ENCODE measurements at regions not wholly inside any gene's neighbourhood (a gene's known extent, or its start where the extent isn't known, plus 50 kb on each side); places are given as distances from the start of the nearest gene placed in this dataset.

DNA sequence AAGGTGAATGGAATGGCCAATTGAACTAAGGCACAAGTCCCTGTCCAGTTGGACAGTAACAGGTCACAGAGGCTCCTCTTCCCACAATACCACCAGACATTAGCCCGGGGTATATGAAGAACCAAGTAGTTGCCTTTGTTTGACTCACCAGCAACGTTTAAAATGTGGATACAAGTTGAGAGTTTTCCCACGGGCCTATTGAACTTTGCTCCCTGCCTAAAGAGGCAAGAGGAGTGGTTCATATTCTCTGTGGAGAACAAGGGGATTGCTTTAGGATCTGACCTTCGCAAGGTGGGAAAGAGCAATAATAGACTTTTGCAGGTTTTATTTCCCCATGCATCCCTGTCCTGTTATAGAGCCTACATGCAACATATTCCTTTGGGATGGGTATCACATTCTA, 177.2 kb downstream of the POU4F1 start:
- TF ChIP-seq POLR2AphosphoS5 (IDR thresholded peaks at IDR 0.05) (no peak), POLR2A (IDR thresholded peaks at IDR 0.05) (no peak)
- TF ChIP-seq, protein P1, sequence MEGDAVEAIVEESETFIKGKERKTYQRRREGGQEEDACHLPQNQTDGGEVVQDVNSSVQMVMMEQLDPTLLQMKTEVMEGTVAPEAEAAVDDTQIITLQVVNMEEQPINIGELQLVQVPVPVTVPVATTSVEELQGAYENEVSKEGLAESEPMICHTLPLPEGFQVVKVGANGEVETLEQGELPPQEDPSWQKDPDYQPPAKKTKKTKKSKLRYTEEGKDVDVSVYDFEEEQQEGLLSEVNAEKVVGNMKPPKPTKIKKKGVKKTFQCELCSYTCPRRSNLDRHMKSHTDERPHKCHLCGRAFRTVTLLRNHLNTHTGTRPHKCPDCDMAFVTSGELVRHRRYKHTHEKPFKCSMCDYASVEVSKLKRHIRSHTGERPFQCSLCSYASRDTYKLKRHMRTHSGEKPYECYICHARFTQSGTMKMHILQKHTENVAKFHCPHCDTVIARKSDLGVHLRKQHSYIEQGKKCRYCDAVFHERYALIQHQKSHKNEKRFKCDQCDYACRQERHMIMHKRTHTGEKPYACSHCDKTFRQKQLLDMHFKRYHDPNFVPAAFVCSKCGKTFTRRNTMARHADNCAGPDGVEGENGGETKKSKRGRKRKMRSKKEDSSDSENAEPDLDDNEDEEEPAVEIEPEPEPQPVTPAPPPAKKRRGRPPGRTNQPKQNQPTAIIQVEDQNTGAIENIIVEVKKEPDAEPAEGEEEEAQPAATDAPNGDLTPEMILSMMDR (IDR thresholded peaks at IDR 0.05 in 8 of 11, conservative IDR thresholded peaks at IDR 0.05 in 3 of 11), result no peak
